ENCODE measurements at regions not wholly inside any gene's neighbourhood (a gene's known extent, or its start where the extent isn't known, plus 50 kb on each side); places are given as distances from the start of the nearest gene placed in this dataset.

DNA sequence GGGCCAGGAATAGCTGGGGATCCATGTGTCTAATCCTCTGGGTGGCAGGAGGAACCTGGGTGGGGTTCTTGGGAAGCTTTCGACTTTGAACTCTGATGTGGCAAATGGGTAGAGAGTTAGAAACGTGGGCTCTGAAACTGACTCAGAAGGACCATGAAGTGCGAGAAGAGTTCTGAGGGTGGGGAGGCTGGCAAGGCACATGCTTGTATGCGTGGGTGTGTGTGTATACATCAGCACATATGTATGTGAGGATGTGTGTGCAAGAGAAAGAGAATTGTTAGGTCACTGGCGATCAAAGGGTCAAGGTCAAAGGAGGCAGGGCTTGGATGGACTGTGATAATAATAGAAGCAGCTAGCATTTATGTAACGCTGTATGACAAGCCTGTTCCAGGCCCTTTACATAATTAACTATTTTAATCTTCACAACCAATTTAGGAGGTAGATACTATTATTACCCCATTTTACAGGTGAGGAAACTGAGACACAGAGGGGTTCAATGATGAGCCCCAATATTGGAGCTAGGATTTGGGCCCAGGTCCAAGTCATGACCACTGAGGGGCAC lies 84.5 kb upstream of the POU3F1 start:
- Histone ChIP-seq H3K27me3 (ENCODE audit: control insufficient read depth in 2 of 2, insufficient read depth in 2 of 2, low read length in 2 of 2) (peaks cover 45 to 90% of the 10 kb centered on the region in 2 experiments; a peak in 4 of 5 replicates), H3K4me1 (replicated peaks in 1 of 2; ENCODE audit: control insufficient read depth in 2 of 2, insufficient read depth in 2 of 2, low read length in 2 of 2) (peaks cover 0 to 8% of the 10 kb centered on the region in 2 experiments; a peak in 1 of 5 replicates), H3K79me2 (ENCODE audit: control insufficient read depth, insufficient read depth, low read length) (no peaks in the 10 kb centered on the region), H3K9me1 (ENCODE audit: control insufficient read depth, insufficient read depth, low read length) (no peaks in the 10 kb centered on the region), H3K27ac (ENCODE audit: extremely low read depth, low read depth, low read length) (no peak overlapping the region), H2AFZ (ENCODE audit: low read depth, low read length) (no peak overlapping the region), H3K4me3 (no peak overlapping the region), H3K36me3 (ENCODE audit: control insufficient read depth, insufficient read depth, low read length) (no peaks in the 10 kb centered on the region), H4K20me1 (replicated peaks; ENCODE audit: control insufficient read depth, insufficient read depth, low read length) (peaks cover 26% of the 10 kb centered on the region), H3K9ac (ENCODE audit: insufficient read depth in 1 of 2, low read depth in 2 of 2, low read length in 2 of 2) (no peak overlapping the region), H3K4me2 (ENCODE audit: insufficient read depth, low read length) (no peak overlapping the region), H3K9me3 (replicated peaks; ENCODE audit: control insufficient read depth, insufficient read depth, low read depth, low read length) (no peaks in the 10 kb centered on the region)
- 0% methylated on average over 6 of the region's 6 CpGs for WGBS (ENCODE audit: insufficient coverage, low coverage, missing lambda C conversion rate)
- DNase-seq (ENCODE audit: extremely low read depth in 1 of 4, low spot score in 3 of 4), result no peak
- CTCF ChIA-PET (ENCODE audit: low intra/inter-chr PET ratio), result no interaction called here
- no peak for FAIRE-seq
- intact Hi-C loops (cut with micrococcal nuclease) (no loop called here), in situ Hi-C loops (cut with MboI) (no loop called here)
- TF ChIP-seq ESRRA (IDR thresholded peaks at IDR 0.05; ENCODE audit: borderline replicate concordance, low read depth) (peak; percentile 69), ZNF3 (CRISPR knock-in tag; IDR thresholded peaks at IDR 0.05) (no peak), CBX8 (IDR thresholded peaks at IDR 0.05; ENCODE audit: borderline replicate concordance, extremely low read depth, low read depth, low read length, poor library complexity, severe bottlenecking) (no peak), CHCHD3 (CRISPR knock-in tag; IDR thresholded peaks at IDR 0.05) (no peak), CCNT2 (IDR thresholded peaks at IDR 0.05; ENCODE audit: borderline replicate concordance, extremely low read depth, insufficient read length, low read depth, low read length) (no peak), ZNF766 (CRISPR knock-in tag; conservative IDR thresholded peaks at IDR 0.05) (no peak), EGR1 (conservative IDR thresholded peaks at IDR 0.05) (peak; percentile 36), SAFB2 (IDR thresholded peaks at IDR 0.05; ENCODE audit: borderline replicate concordance, low read depth, low read length, severe bottlenecking) (no peak), ZNF589 (CRISPR knock-in tag; IDR thresholded peaks at IDR 0.05; ENCODE audit: low read depth) (no peak), GABPA (tag; conservative IDR thresholded peaks at IDR 0.05; ENCODE audit: low read depth) (no peak), ZNF197 (CRISPR knock-in tag; IDR thresholded peaks at IDR 0.05; ENCODE audit: low read depth) (no peak)
- TF ChIP-seq, protein P1, sequence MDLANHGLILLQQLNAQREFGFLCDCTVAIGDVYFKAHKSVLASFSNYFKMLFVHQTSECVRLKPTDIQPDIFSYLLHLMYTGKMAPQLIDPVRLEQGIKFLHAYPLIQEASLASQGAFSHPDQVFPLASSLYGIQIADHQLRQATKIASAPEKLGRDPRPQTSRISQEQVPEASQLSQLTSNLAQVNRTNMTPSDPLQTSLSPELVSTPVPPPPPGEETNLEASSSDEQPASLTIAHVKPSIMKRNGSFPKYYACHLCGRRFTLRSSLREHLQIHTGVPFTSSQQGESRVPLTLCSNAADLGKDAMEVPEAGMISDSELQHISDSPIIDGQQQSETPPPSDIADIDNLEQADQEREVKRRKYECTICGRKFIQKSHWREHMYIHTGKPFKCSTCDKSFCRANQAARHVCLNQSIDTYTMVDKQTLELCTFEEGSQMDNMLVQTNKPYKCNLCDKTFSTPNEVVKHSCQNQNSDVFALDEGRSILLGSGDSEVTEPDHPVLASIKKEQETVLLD (IDR thresholded peaks at IDR 0.05), result no peak
- TF ChIP-seq, protein P2, sequence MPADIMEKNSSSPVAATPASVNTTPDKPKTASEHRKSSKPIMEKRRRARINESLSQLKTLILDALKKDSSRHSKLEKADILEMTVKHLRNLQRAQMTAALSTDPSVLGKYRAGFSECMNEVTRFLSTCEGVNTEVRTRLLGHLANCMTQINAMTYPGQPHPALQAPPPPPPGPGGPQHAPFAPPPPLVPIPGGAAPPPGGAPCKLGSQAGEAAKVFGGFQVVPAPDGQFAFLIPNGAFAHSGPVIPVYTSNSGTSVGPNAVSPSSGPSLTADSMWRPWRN (IDR thresholded peaks at IDR 0.05; ENCODE audit: low read depth), result no peak
- TF ChIP-seq, protein P3, sequence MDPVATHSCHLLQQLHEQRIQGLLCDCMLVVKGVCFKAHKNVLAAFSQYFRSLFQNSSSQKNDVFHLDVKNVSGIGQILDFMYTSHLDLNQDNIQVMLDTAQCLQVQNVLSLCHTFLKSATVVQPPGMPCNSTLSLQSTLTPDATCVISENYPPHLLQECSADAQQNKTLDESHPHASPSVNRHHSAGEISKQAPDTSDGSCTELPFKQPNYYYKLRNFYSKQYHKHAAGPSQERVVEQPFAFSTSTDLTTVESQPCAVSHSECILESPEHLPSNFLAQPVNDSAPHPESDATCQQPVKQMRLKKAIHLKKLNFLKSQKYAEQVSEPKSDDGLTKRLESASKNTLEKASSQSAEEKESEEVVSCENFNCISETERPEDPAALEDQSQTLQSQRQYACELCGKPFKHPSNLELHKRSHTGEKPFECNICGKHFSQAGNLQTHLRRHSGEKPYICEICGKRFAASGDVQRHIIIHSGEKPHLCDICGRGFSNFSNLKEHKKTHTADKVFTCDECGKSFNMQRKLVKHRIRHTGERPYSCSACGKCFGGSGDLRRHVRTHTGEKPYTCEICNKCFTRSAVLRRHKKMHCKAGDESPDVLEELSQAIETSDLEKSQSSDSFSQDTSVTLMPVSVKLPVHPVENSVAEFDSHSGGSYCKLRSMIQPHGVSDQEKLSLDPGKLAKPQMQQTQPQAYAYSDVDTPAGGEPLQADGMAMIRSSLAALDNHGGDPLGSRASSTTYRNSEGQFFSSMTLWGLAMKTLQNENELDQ (CRISPR knock-in tag; IDR thresholded peaks at IDR 0.05; ENCODE audit: borderline replicate concordance), result no peak
- no peak for ATAC-seq
- POLR2A ChIA-PET, result interaction anchor here (1.2 kb wide), 1 partner anchor 12 kb away, joined by 3 read pairs; no protein-coding TSS in a partner anchor
- no TSS peak for BruUV-seq (replicated peaks)

Measured in K562 (cell line).